Adipocyte (in vitro differentiated cells): ENCODE measurements at regions not wholly inside any gene's neighbourhood (a gene's known extent, or its start where the extent isn't known, plus 50 kb on each side); places are given as distances from the start of the nearest gene placed in this dataset.
A peak's percentile ranks its signal among the peaks of the same experiment; 100 is the strongest.
"Not testable (repeated sequence)": the region's sequence is repeated elsewhere in the genome, so short reads cannot be mapped to it uniquely, and the experiment has no call there.

ENCODE experiments used
- DNase-seq: peaks from one replicate; pipeline ENCODE4 v3.0.0-alpha.2; 2015; ENCODE audit warnings: low read depth
- H3K27me3 ChIP-seq: replicated peaks from 2 replicates; pipeline ENCODE4 v1.7.0; 2013; ENCODE audit warnings: mild to moderate bottlenecking, low read length, moderate library complexity; ENCODE audit not compliant: control insufficient read depth, insufficient read depth
- H3K36me3 ChIP-seq: 2 replicates; pipeline ENCODE4 v1.7.0; 2013; ENCODE audit warnings: low read length, mild to moderate bottlenecking, moderate library complexity; ENCODE audit not compliant: control insufficient read depth, insufficient read depth, severe bottlenecking
- H3K4me1 ChIP-seq: 2 replicates; pipeline ENCODE4 v1.7.0; 2013; ENCODE audit warnings: mild to moderate bottlenecking, low read length, moderate library complexity; ENCODE audit not compliant: control insufficient read depth, insufficient read depth
- H3K4me3 ChIP-seq: 2 replicates; pipeline ENCODE4 v1.7.0; 2013; ENCODE audit warnings: mild to moderate bottlenecking, low read length, moderate library complexity
- H3K9ac ChIP-seq: 2 replicates; pipeline ENCODE4 v1.7.0; 2013; ENCODE audit warnings: mild to moderate bottlenecking, low read length, moderate library complexity
- H3K9me3 ChIP-seq: 2 replicates; pipeline ENCODE4 v1.7.0; 2013; ENCODE audit warnings: mild to moderate bottlenecking, low read length, moderate library complexity; ENCODE audit not compliant: control insufficient read depth

DNA sequence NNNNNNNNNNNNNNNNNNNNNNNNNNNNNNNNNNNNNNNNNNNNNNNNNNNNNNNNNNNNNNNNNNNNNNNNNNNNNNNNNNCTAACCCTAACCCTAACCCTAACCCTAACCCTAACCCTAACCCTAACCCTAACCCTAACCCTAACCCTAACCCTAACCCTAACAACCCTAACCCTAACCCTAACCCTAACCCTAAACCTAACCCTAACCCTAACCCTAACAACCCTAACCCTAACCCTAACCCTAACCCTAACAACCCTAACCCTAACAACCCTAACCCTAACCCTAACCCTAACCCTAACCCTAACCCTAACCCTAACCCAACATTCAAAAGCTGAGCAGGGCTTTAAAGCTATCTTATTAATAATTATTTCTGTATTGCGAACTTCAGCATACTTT lies 182.5 kb upstream of the FAM20C start:
- not testable (repeated sequence) for H3K4me1 ChIP-seq, H3K9ac ChIP-seq, DNase-seq, H3K27me3 ChIP-seq, H3K36me3 ChIP-seq, H3K4me3 ChIP-seq, H3K9me3 ChIP-seq

DNA sequence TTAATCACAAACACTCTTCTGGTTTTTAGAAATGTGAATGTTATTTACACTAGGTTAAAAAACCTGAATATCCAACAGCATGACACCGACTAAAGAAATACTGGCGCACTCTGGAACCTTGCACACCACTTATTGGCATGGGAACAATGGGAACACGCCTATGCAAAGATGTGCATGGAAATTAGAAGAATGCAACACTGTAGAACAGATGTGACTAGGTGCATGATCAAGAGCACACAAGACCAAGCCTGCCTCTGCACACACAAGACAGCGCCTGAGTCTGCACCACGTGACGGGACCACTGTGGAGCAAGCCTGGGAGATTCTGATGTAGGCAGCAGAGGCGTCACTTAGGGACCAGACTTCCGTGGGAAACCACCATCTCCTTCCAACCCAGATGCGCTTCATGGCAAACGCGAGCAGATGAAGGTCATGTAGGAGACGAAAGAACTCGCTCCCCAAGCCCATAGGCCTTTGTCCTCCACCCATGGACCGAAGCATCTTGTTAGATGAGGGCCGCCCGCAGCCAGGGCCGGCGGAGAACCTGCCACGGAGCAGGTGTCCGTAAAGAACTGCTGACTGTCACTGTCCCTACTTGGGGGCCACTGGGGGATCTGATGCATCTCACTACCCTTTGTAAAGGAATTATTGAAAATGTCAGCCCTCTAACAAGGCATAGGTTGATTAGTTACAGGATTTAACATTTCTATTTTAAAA lies 159.6 kb upstream of the FAM20C start:
- not testable (repeated sequence) for H3K9ac ChIP-seq, H3K27me3 ChIP-seq

DNA sequence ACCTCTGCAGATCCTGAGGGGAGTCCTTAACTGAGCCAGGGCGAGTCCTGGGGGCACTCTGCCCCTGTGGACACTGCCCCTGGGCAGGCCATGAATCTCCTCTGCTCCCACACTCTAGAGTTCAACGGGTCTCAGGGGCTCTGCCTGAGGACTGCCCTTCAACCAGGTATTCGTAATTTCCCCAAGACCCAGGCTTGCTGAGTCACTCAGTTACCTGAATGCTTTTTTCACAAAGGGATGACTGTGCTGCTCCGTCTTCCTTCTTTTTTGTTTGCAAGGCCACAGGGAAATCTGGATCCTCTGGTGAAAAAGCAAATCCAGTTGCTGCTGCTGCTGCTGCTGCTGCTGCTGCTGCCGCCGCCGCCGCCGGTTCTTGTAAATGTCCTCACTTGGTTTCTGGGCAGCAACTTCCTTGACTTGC lies 157.2 kb upstream of the FAM20C start:
- not testable (repeated sequence) for DNase-seq, H3K9me3 ChIP-seq, H3K27me3 ChIP-seq, H3K36me3 ChIP-seq, H3K4me1 ChIP-seq, H3K9ac ChIP-seq, H3K4me3 ChIP-seq

More for the DNA sequence above, 159.6 kb upstream of the FAM20C start:
- DNase-seq, H3K36me3 ChIP-seq, H3K9me3 ChIP-seq, H3K4me3 ChIP-seq, H3K4me1 ChIP-seq: not testable (repeated sequence)

DNA sequence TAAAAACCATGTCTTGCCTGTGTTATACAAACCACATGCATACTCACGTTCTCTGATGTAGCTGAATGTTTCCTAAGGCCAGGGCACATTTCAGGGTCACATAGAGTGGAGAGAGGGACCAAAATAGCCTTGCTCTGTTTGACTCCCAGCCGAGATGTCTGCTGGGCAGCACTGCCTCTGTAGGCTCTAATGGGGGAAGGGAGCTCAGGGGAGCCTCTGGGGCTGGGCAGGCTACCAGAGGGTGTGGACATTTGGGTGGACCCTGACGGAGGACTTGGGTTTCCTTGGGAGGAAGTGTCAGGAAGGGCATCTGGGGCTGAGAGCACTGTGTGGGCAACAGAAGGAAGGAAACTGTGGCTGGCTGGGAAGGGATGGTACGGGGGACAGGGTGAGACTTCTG lies 155.8 kb upstream of the FAM20C start:
- not testable (repeated sequence) for H3K4me1 ChIP-seq, DNase-seq, H3K9me3 ChIP-seq, H3K9ac ChIP-seq, H3K27me3 ChIP-seq, H3K4me3 ChIP-seq, H3K36me3 ChIP-seq

- peaks cover 18% of the 10 kb centered on the region for H3K4me1 ChIP-seq
- not testable (repeated sequence) for H3K27me3 ChIP-seq, H3K4me3 ChIP-seq, DNase-seq, H3K9ac ChIP-seq, H3K36me3 ChIP-seq, H3K9me3 ChIP-seq
Measured at GRCh38 chr7:37656-38055, 154.7 kb upstream of the FAM20C start.

- not testable (repeated sequence) for H3K36me3 ChIP-seq, H3K9me3 ChIP-seq, H3K4me3 ChIP-seq, H3K27me3 ChIP-seq, DNase-seq, H3K9ac ChIP-seq
- H3K4me1 ChIP-seq: peaks cover 18% of the 10 kb centered on the region
Measured at GRCh38 chr7:38444-38843, 153.9 kb upstream of the FAM20C start.

DNA sequence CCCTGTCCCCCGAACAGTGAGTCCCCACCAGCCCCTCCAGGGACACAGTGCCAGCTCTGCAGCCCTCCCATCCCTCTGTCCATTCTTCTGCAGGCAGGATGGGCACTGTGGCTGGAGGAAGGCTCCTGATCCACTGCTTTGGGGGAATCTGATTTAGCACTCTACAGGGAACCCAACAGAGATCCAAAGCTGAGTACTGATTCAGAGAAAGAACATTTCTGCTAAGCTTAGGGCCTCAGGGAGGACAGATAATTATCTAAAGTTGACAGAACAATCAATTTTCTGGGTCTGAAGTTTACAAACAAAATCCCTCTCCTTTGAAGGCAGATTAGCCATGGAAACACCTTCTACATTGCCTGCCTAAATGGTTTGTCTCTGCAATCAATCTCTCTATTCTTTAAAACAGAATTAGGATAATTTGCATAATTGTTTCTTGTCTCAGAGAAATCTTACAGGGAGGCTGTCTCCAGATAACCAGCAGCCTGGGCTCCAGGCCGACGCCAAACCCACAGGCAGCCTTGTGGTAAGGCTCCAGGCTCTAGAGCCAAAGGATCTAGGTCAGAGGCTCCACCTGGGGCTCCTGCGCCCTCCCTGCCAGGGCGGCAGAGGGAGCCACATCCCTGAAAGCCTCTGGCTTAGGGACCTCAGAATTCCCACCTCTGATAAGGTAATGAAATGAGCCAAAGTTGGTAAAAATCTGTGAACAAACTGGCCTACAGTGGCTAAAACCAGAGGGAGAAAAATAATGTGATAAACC lies 152.2 kb upstream of the FAM20C start:
- not testable (repeated sequence) for H3K9ac ChIP-seq, H3K27me3 ChIP-seq, H3K9me3 ChIP-seq, H3K36me3 ChIP-seq, H3K4me3 ChIP-seq
- H3K4me1 ChIP-seq: peaks cover 18% of the 10 kb centered on the region
- DNase-seq: peak; percentile 47

DNA sequence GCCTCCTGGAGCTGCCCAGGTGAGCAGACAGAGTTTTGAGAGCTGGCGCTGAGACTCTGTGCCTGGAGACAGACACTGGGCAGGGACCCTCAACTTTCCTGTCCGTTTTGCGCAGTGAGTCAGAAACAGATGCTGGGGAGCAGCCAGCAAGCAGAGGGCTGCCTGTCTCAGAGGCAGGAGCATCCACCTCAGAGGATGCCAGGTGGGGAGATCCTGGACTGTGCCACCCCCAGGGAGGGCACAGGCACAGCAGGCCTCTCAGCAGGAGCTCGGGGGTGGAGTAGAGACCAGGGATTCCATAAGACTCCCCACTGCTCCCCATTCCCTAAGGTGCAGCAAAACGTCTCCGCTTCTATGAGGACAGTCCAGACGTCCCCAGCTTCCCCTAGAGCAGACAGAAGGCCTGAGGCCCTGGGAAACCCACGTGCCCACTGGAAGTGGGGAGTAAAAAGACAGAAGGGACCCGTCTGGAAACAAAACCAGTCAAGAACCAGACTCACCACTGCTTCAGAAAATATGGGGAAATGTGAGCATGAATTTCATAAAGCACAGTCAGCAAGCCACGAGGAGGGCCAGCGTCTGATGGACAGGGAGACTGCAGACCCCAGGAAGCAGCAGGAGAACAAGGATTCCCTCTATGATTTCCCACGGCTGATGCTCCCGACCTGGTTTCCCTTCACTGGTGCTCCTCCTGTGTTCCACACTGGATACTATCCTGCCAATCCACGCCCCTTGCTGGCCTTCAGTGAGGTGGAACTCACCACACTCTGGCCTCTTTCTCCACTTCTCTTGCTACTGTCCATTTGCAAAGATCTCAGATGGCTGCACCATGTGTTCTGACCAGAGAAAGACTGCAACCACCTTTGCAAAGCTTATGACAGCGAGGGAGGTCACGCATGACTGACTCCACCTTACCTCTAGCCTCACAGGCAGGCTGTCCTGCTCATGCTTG lies 151.3 kb upstream of the FAM20C start:
- Histone ChIP-seq H3K4me3 (no peak overlapping the region), H3K9ac (no peak overlapping the region), H3K36me3 (no peaks in the 10 kb centered on the region), H3K9me3 (no peaks in the 10 kb centered on the region), H3K27me3 (peaks cover 3% of the 10 kb centered on the region), H3K4me1 (peaks cover 18% of the 10 kb centered on the region)
- no peak for DNase-seq

GRCh38 chr7:41917-42565 lies 150.3 kb upstream of the FAM20C start:
- Histone ChIP-seq H3K27me3 (peaks cover 5% of the 10 kb centered on the region), H3K4me3 (no peak overlapping the region), H3K9me3 (no peaks in the 10 kb centered on the region), H3K36me3 (no peaks in the 10 kb centered on the region), H3K9ac (no peak overlapping the region), H3K4me1 (peaks cover 18% of the 10 kb centered on the region)
- peak; percentile 42 for DNase-seq

- no peak for DNase-seq
- peaks cover 18% of the 10 kb centered on the region for H3K4me1 ChIP-seq
- H3K36me3 ChIP-seq: no peaks in the 10 kb centered on the region
- peaks cover 5% of the 10 kb centered on the region for H3K27me3 ChIP-seq
- no peaks in the 10 kb centered on the region for H3K9me3 ChIP-seq
- H3K9ac ChIP-seq: no peak overlapping the region
- H3K4me3 ChIP-seq: no peak overlapping the region
Measured at GRCh38 chr7:43791-44540, 148.4 kb upstream of the FAM20C start.
